ENCODE measurements at regions not wholly inside any gene's neighbourhood (a gene's known extent, or its start where the extent isn't known, plus 50 kb on each side); places are given as distances from the start of the nearest gene placed in this dataset.

DNA sequence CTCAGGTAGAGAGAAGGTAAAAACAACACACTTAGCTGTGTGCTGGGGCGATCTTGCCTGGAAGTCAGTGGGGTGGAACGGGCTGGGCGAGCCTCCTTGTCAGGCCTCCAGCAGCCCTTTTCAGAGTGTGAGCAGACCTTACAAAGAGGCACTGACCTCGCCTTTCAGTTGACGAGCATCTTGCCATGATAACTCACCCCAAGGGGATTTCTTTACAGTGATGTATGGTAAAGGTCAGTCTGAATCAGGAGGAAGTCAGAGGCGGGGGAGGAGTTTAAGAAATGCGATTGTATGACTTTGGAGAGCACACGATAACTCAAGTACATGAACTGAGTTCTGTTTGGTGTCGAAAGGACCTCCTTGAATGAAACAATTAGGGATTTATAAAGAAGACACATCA is 326.5 kb upstream of the PROX1 start:
- TF ChIP-seq POLR2A (IDR thresholded peaks at IDR 0.05) (no peak), POLR2AphosphoS5 (IDR thresholded peaks at IDR 0.05) (no peak), EP300 (IDR thresholded peaks at IDR 0.05) (no peak)
- TF ChIP-seq, protein P1, sequence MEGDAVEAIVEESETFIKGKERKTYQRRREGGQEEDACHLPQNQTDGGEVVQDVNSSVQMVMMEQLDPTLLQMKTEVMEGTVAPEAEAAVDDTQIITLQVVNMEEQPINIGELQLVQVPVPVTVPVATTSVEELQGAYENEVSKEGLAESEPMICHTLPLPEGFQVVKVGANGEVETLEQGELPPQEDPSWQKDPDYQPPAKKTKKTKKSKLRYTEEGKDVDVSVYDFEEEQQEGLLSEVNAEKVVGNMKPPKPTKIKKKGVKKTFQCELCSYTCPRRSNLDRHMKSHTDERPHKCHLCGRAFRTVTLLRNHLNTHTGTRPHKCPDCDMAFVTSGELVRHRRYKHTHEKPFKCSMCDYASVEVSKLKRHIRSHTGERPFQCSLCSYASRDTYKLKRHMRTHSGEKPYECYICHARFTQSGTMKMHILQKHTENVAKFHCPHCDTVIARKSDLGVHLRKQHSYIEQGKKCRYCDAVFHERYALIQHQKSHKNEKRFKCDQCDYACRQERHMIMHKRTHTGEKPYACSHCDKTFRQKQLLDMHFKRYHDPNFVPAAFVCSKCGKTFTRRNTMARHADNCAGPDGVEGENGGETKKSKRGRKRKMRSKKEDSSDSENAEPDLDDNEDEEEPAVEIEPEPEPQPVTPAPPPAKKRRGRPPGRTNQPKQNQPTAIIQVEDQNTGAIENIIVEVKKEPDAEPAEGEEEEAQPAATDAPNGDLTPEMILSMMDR (IDR thresholded peaks at IDR 0.05) = no peak
